Endothelial cell of umbilical vein (primary cell): ENCODE measurements at regions not wholly inside any gene's neighbourhood (a gene's known extent, or its start where the extent isn't known, plus 50 kb on each side); places are given as distances from the start of the nearest gene placed in this dataset.

Source experiments
- CTCF ChIP-seq, 2 donors: IDR thresholded peaks; 1 replicate in 1 of 2; 2 replicates in 1 of 2; pipeline ENCODE4 v1.5.1; 2011; ENCODE audit warnings: low read length in 2 of 2, mild to moderate bottlenecking in 2 of 2, moderate library complexity in 2 of 2, control low read depth in 1 of 2, inconsistent platforms in 1 of 2, low read depth in 1 of 2; ENCODE audit not compliant: insufficient read depth in 1 of 2; ENCODE audit errors: extremely low read depth in 1 of 2
- POLR2AphosphoS5 ChIP-seq: IDR thresholded peaks from 2 replicates; pipeline ENCODE4 v1.6.1; 2012; ENCODE audit warnings: low read depth, mild to moderate bottlenecking, control low read depth, low read length, moderate library complexity; ENCODE audit not compliant: insufficient read depth

DNA sequence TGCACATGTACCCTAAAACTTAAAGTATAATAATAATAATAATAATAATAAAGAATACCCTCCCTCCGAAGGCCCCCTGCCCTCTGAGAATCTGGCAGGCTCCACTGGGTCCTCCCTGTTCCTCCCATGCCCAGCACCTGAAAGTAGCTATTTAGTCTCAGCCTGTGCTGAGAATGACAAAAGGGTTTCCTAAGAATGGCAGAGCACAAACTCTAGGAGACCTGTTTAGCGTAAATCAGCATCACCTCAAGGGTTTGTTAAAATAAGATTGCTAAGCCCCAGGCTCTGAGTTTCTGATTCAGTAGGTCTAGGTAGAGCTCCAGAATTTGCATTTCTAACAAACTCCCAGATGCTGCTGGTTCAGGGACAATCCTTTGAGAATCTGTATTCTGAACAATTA, 606.8 kb upstream of the CDH11 start:
- TF ChIP-seq CTCF (IDR thresholded peaks at IDR 0.05; ENCODE audit: extremely low read depth in 1 of 2, insufficient read depth in 1 of 2, low read depth in 1 of 2, low read length in 2 of 2), result no peak
- TF ChIP-seq POLR2AphosphoS5, result no peak
